ENCODE measurements at regions not wholly inside any gene's neighbourhood (a gene's known extent, or its start where the extent isn't known, plus 50 kb on each side); places are given as distances from the start of the nearest gene placed in this dataset.
"Not testable (repeated sequence)": the region's sequence is repeated elsewhere in the genome, so short reads cannot be mapped to it uniquely, and the experiment has no call there.

DNA sequence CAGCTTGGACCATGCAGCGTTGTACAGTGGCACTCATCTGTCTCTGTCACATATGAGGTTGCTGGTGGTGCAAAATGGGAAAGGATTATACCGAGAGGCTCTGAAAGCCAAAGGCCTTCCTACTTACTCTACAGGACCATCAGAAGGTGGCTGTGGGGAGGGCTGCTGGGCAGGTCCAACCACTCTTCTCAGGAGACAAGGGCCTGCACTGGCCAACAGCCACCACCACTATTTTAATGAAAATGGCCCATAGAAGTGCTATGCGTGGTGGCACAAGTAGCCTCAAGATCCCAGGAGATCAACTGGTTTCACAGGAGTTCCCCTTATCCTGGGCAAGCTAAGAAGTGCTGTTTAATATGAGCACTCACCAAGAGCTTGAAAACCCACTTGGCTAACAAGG is 52.3 kb downstream of the MRPL57 start:
- DNase-seq (ENCODE audit: low spot score): no peak

DNA sequence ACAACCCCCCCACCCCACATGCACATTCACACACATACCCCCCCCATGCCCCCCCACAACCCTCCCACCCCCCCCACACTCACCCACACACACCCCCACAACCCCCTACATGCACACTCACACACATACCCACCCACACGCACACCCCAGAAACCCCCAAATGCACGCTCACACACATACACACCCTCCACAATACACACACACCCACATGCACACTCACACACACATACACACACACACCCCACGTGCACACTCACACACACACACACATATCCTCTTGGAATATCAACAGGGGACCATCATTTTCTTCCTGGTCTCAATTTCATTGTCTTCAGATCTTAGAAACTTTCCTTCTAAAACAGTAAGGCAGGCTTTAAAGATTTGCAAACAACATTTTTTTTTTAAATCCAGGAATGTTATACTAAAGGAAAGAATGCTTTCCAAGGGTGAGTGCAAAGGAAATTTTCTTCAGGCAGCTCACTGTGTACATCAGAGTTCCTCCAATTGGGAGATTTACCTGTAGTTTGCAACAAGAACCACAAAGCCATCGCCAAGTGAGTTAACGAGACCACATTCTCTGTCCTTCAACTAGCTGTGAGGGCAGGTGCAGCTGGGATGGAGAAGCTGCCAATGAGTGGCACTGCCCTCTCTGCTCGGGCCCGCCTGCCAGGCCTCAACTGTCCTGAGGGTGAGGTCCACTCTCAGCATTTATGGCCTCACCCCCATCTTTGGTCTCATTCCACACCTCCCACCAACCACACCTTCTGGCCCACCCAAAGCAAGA is 53.0 kb downstream of the MRPL57 start:
- DNase-seq (ENCODE audit: low spot score): no peak

DNA sequence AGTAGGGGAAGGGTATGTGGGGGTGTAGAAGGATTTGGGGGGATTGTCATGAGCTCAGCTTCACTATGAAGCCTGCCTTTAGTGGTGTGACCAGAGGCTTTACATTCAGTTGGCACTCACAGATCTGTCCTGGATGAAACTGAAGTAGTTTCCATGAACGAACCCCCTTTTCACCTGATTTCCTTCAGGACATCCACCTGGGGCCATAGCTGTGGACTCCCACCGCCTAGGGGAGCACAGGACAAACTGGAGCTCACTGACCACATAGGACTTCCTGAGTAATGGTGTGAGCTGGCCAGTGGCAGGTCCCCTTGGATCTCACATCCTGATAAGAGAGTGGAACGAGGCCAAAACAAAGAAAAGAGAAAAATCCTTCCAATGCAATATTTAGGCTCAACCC is 54.1 kb downstream of the MRPL57 start:
- no peak for DNase-seq (ENCODE audit: low spot score)

DNA sequence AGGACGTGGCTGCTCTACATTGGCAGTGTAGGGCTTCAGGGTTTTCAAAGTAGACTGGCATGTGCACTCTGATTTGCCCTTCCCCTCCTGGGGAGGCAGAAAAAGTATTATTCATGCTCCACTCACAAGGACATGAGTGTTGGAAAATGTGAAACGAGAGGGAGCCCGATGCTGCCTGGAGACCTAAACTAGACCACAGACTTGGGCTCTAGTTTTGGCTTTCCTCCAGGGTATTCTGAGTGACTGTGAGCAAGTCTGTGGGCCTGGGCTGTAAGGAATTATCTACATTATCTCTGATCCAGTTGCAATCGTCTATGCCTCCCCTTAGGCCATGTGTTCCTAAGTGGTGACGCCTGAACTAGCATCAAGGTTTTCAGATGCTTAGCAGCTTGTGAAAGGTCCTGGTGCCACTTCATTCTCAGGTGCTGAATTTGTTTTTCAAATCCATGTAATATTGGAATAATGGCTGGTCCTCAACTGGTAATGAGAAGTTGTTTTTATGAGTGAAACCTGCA is 55.0 kb downstream of the MRPL57 start:
- DNase-seq (ENCODE audit: low spot score): no peak

DNA sequence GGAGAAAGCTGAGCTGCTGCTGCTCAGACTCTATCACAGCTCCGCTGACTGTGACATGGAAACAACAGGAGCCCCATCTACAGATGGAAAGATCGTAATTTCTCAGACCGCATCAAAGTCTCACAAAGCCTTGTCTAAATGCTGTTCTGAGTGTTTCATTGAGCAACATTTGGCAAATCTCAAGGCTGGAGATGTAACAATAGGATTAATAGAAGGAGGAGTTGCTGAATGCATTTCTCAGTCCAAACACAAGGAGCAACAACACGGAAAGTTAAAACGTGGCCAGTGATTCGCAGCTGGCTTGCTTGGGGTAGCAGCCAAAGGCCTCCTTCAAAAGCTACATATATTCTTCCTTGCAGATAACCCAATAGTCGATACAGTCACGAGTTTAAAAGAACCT is 55.7 kb downstream of the MRPL57 start:
- no peak for DNase-seq (ENCODE audit: low spot score)

DNA sequence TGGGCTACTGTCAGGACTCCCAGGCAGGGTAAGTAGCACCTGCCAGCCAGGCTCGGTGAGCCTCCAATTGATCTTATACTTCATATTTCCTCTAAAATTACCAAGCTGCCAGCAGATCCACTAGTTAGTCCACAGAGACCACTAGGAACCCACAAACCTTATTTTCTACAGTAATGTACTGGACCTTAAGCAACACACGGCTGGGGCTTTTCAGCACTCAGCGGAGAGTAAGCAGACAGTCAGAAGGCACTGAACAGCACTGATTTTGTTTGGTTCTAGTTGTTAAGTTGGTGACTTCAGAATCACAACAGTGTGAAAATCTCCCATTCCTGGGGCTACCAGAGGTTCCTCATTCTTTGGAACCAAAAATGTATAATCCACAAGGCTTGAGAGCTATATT is 56.1 kb downstream of the MRPL57 start:
- DNase-seq (ENCODE audit: low spot score): no peak

DNA sequence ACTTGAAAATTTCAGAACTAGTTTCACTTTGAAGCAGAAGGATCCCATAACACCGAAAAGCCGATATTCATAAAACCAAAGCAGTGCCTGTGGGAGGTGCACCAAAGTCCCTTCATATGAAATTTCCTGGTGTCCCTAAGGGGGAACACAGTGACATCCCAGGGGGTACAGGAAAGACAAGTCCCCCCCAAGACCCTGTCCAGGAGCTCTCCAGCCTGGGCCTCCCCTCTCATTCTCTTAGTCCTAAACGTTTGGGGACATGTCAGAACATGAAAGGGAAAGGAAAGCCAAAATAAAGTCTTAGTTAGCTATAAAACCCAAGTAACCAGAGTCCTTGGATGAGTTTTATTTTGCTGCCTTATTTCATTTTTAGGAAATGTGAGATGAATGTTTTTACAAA is 56.6 kb downstream of the MRPL57 start:
- DNase-seq (ENCODE audit: low spot score): no peak

DNA sequence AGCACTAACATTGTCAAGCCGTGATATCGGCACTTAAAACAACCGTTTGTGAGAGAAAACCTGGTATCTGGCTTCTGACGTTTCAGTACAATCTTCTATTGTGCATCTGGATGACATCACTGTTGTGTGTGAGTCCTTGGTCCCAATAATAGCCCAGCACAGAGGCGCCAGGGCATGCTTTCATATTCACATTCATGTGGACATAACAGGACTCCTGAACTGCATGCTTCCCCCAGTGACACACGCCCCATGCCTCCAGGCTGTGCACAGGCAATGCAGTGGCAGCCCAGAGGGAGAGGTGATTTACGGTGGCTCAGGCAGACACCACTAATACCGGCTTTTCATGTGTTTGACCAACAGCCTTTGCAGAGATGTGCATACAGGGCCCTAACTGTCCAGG is 58.1 kb downstream of the MRPL57 start:
- DNase-seq (ENCODE audit: low spot score): no peak

DNA sequence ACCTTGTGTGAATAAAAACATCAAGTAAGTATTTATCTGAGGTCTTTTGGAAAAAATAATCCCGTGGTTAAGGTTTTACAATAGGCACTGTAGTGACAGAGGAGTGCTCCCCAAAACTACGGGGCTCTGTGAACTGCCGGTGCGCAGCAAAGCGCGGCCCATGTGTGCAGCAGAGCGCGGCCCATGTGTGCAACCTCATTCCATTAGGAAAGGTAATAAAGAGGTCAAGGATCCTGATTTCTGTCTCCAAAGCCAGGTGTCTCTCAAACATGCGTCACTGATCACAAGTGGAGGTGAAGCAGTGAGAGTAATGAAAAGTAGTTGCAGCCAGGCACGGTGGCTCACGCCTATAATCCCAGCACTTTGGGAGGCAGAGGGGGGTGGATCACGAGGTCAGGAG is 58.7 kb downstream of the MRPL57 start:
- no peak for DNase-seq (ENCODE audit: low spot score)

DNA sequence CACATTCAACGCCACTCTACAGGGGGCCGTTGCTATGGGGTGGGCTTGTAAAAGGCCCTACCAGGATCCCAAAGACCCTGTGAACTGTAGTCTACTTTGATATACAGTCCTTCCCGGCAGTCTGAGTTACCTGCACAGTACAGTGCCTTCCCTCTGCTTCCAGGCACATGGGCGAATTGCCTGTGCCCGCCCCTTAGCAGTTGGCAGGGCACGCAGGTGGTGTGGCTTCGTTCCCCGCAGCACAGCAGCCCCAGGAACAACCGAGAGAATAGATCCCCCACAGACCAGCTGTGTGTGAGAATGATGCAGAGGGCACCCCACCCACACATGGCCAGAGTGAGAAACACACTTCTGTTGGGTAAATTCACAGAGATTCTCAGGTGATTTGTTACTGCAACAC is 60.6 kb downstream of the MRPL57 start:
- no peak for DNase-seq (ENCODE audit: low spot score)

DNA sequence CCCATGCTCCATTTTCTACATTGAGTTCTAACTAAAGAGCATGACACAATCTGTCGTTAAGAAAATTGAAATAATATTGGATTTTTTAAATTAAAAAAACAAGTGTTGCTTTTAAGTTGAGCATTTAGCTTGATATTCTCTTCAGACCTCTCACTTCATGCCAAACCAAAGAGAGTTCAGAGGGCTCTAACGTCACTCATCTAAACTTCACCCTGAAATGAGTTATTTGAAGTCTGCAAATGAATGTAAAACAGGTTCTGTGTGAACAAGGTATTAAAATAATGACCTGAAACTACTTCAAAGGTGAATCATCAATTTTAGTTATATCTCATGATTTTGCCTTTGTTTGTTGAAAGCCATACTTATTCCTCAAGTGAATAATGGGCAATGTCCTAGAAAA is 61.8 kb downstream of the MRPL57 start:
- DNase-seq (ENCODE audit: low spot score): no peak

DNA sequence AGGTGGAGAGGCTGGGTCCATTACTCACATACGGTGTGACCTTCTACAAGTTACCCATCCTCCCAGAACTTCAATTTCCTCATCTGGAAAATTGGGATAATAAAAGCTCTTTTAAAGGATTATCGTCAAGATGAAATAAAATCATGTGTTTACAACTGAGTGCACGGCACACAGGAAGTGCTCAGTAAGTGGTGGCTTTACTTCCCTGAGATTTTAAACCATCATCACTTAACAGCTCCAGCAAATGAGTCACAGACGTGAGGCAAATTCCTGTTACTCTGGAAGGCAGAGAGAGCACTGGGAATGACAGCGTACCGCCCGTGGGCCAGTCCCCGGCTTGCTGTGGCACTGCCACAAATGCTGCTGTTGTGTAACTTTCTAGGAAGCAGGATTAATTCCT is 64.1 kb downstream of the MRPL57 start:
- no peak for DNase-seq (ENCODE audit: low spot score)

DNA sequence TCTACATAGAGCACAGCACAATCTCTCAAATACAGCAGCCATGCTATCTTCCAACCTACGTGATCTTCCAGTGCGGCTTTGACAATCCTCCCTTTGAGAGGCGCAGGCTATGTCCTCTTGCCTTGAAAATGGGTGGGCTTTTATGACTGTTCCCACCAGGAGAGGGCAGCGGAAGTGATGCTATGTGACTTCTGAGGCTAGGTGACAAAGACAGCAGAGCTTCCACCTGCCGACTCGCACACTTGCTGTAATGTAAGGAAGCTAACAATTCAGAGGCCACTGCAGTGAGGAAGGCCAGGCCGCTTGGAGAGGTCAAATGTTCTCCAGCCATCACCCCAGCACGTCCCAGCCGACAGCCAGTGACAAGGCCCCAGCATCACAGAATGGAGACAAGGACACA is 65.8 kb downstream of the MRPL57 start:
- no peak for DNase-seq (ENCODE audit: low spot score)

DNA sequence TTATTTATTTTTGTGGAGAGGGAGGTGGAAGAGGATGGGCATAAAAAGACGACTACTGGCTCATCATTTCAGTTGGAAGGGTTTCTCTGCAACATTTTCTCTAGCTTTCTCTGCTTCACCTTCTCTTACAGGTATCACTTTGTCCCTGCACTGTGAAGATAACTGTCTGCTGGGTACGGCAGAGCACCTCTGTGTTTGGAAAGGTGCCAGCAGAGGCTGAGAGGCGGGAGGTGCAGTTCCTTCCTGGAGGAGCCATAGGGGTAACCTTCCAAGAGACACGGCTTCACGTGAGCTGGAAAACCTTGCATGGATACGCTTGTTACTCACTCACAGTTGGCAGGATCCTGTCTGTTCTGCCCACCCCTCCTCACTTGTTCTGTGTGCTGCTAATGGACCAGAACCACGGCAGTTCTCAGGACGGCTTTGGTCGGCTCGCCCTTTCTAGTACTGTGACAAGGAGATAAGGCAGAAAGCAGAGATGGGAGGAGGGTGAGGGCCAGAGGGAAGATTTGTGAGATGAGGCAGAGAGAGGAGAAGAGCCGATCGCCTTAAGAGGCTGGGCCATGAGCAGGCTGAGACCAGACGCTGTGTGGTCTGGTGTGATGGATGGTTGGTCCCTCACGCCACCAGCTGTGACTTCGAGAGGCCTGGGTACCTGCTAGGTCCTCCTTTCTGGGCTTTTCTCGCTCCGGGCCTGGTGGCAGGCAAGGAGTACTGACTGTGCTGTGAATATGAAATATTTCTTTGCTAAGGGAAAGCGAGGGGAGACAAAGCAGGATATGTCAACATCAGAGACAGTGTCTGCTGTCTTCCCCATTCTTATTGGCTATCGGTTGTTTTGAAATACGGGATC is 66.8 kb downstream of the MRPL57 start:
- no peak for DNase-seq (ENCODE audit: low spot score)

DNA sequence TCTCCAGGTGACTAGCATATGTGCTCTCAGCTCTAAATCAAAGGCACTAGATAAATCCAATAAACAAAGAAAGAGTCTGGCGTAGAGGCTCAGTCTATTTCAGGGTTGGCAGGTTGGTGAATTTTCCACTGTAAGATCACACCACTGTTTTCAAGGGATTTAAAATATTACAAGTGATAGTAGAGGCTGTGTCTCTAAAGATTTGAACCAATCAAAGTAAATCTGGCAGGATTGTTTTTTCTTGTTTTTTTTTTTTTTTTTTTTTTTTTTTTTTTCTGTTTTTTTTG is 67.4 kb downstream of the MRPL57 start:
- DNase-seq (ENCODE audit: low spot score): not testable (repeated sequence)

DNA sequence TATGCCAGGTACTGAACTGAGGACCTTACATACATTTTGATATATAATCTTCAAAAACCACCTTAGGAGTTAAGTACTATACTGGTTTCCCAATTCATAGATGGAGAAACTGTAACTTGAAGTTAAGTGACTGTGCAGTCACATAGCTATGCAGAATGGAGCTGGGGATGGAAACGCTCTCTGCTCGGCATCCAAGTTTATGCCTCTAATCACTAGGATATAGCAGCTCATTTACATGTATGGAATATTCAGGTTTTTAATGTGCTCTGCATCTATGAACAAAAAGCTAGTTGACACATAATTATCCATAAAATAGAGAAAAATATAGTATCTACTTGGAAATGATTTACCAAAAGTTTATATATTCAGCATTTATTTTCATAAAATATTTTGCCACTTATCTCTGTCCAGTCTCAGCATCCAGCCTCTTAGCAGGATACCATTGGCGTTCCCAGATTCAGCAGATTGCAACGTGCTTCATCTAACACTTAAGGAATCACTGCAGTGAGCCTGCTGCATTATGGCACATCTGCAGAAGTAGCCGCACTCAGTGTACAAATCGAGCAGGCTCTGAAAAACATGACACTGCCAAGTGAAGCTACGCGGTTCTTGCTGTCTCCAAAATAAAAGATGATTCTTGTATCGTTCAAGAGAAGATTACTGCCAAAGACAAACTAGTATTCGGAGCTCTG is 70.4 kb downstream of the MRPL57 start:
- no peak for DNase-seq (ENCODE audit: low spot score)

DNA sequence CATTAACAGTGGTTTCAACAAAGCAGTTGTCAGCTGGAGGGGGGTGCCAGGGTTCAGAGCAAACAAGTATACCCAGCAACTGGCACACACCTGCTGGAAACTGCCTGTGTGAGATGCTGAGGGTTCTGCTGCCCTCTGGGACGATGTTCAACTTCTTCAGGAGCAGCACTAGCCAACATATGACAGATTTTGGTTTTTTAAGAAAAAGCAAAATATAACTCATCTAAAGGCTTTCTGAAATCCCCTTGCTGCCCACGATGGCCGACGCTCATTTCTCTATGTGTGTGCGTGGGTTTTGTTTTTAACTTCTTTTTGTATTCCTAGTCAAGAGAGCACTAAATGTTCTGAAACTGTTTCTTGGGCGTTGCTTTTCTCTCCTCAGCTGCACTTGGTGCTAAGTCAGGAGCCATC is 79.9 kb downstream of the MRPL57 start:
- DNase-seq (ENCODE audit: low spot score): no peak

DNA sequence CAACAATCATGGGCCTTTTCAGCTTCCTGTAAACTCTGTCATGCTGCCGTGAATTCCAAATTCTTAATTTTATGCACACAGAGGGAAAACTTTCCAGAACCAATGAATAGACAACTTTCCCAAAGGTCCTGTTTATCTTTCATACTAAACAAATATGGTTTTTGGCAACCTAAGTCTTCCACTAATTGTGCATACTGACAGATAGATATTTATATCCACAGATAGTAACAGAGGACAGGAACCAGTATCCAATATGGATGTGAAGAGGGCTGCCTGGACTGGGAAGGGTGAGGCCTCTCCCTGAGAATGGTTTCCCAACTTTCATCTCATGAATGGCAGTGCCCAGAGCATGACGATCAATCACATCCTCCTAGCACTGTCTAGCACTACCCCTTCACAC is 80.4 kb downstream of the MRPL57 start:
- DNase-seq (ENCODE audit: low spot score): no peak

DNA sequence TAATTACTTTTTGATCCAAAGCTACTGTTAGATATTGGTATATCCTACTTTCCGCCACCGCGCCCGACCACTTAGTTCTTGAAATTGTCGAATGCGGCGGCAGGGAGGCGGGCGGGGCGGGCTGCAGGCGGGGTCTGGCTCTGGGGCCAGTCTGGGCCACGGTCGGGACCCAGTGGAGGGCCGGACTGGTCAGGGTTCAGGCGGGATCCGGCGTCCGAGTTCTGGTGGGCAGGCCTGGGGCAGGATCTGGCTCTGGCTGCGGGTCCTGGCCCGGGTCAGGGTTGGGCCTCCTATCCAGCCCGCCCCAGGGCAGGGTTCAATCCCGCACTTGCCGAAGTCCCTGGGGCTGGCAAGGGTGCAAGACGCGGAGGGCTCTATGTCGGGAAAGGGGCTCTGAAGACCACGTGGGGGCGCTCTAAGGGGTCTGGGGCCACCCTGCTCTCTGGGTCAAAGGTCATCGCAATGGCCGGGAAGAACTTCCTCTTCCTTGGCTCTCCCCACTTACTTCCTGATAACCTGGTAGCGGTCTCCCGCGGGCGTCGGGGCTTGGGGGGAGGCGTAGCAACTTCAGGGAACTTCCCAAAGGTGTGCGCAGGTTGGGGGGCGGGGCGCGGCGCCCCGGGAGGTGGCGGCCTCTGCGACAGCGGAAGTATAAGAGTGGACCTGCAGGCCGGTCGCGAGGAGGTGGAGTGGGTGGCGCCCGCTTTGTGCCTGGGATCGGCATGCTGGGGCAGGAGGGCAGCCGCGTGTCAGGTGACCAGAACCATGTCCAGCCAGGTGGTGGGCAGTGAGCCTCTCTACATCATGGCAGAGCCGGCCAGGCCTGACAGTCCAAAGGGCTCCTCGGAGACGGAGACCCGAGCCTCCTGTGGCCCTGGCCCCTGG is 83.4 kb downstream of the MRPL57 start:
- no peak for DNase-seq (ENCODE audit: low spot score)

DNA sequence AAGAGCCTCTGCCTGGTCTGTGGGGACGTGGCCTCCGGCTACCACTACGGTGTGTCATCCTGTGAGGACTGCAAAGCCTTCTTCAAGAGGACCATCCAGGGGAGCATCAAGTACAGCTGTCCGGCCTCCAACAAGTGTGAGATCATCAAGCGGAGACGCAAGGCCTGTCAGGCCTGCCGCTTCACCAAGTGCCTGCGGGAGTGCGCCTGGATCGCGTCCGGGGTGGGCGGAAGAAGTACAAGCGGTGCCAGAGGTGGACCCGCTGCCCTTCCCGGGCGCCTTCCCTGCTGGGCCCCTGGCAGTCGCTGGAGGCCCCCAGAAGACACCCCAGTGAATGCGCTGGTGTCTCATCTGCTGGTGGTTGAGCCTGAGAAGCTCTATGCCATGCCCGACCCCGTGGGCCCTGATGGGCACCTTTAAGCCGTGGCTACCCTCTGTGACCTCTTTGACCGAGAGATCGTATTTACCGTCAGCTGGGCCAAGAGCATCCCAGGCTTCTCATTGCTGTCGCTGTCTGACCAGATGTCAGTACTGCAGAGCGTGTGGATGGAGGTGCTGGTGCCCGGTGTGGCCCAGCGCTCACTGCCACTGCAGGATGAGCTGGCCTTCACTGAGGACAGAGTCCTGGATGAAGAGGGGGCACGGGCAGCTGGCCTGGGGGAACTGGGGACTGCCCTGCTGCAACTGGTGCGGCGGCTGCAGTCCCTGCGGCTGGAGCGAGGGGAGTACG is 84.3 kb downstream of the MRPL57 start:
- not testable (repeated sequence) for DNase-seq (ENCODE audit: low spot score)

Data from ureter (tissue), 1 donor.